HFFc6 (cell line): ENCODE measurements at regions not wholly inside any gene's neighbourhood (a gene's known extent, or its start where the extent isn't known, plus 50 kb on each side); places are given as distances from the start of the nearest gene placed in this dataset.

Experiments used
- DNase-seq: peaks from one replicate; pipeline ENCODE4 v3.0.0-alpha.2; 2018
- H3K27ac Mint-ChIP-seq: 2 replicates; pipeline ENCODE4 v1.8.0; 2020; ENCODE audit warnings: mild to moderate bottlenecking, mixed read lengths
- H3K27me3 Mint-ChIP-seq: 2 replicates; pipeline ENCODE4 v1.8.0; 2021; ENCODE audit warnings: mild to moderate bottlenecking, moderate library complexity, mixed read lengths; ENCODE audit not compliant: insufficient read depth
- H3K36me3 Mint-ChIP-seq: 2 replicates; pipeline ENCODE4 v1.8.0; 2021; ENCODE audit warnings: low read depth, mixed read lengths
- H3K4me1 Mint-ChIP-seq: 2 replicates; pipeline ENCODE4 v1.8.0; 2020; ENCODE audit warnings: low read depth, mixed read lengths
- H3K4me3 Mint-ChIP-seq: 2 replicates; pipeline ENCODE4 v1.8.0; 2020; ENCODE audit warnings: mild to moderate bottlenecking, moderate library complexity, mixed read lengths
- H3K9me3 Mint-ChIP-seq: 2 replicates; pipeline ENCODE4 v1.8.0; 2020; ENCODE audit warnings: mild to moderate bottlenecking, mixed read lengths
- CTCF ChIP-seq: fragments of 200-600 bp; sonication (generic); IDR thresholded peaks from 2 replicates; pipeline ENCODE4 v1.5.0; 2021; ENCODE audit warnings: antibody characterized with exemption, mild to moderate bottlenecking

DNA sequence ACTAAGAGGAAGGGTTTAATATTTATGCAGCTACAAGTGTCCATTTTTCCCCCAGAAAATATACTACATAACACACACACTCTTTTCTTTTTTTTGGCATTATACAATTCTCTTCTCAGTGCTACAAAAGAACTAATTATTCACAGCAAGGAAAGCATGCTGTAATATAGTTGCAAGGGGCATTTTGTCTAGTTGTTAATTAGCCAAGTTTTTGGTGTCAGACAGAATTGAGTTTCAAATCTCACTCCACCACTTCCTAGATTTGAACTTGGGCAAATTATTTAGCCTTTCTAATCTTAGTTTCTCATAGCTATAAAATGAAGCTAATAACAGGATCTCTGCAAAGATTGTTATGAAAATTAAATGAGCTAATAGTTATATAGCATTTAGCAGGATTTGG is 60.0 kb upstream of the VTCN1 start:
- TF ChIP-seq CTCF, result no peak
- no peaks in the 10 kb centered on the region for H3K36me3 Mint-ChIP-seq
- H3K4me1 Mint-ChIP-seq, result no peaks in the 10 kb centered on the region
- H3K27ac Mint-ChIP-seq, result no peak overlapping the region
- H3K27me3 Mint-ChIP-seq, result peaks cover 13% of the 10 kb centered on the region
- H3K9me3 Mint-ChIP-seq, result no peaks in the 10 kb centered on the region
- no peak overlapping the region for H3K4me3 Mint-ChIP-seq
- DNase-seq, result no peak

GRCh38 chr1:117268535-117269455 is 58.1 kb upstream of the VTCN1 start:
- peaks cover 13% of the 10 kb centered on the region for H3K27me3 Mint-ChIP-seq
- TF ChIP-seq CTCF, result no peak
- no peak for DNase-seq
- H3K27ac Mint-ChIP-seq, result no peak overlapping the region
- no peaks in the 10 kb centered on the region for H3K36me3 Mint-ChIP-seq
- H3K4me3 Mint-ChIP-seq, result no peak overlapping the region
- H3K9me3 Mint-ChIP-seq, result no peaks in the 10 kb centered on the region
- no peaks in the 10 kb centered on the region for H3K4me1 Mint-ChIP-seq

DNA sequence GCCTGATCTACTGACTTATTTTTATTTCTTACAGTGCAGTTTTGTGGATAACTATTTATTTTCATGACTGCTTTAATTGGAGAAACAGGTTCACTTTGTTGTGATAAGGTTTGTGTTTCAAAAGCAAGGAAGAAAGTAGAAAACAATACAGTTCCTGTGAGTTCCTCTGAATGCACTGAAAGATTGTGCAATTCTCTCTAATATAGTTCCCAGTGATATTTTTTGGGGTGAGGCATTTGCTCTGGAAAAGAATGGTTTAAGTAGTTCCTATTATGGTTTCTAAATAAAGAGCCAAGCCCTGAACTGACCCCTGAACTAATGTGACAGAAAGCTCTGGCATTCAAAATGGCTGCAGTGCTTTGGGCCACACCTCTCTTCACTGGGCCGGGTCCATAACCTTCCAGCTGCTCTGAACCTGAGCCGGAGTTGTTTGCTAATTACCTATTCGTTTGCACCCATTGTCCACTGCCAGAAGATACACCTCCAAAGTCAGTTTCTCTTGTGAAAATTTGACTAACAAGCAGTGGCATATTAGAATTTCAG is 56.6 kb upstream of the VTCN1 start:
- Mint-ChIP-seq H3K4me3 (no peak overlapping the region), H3K36me3 (no peaks in the 10 kb centered on the region), H3K4me1 (no peaks in the 10 kb centered on the region), H3K9me3 (no peaks in the 10 kb centered on the region), H3K27ac (no peak overlapping the region), H3K27me3 (peaks cover 17% of the 10 kb centered on the region)
- no peak for TF ChIP-seq CTCF
- no peak for DNase-seq

DNA sequence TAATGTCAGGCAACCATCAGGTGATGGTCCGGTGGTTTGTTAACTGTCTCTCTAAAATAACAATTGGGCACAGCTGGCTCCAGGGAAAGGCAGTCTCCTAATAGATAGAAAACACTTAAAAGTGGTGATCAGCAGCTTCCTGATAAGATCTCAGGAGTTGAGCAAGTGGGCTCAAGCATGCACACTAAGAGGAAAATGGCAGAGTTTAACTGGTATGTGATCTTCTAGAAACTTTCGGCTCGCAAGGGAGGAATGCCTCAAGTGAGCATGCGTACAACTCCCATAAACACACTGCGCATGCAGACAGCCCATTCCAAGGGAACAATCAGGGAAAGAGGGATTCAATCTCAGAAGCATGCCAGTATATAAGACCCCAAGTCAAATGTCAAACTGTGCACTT is 52.2 kb upstream of the VTCN1 start:
- no peak overlapping the region for H3K27ac Mint-ChIP-seq
- peaks cover 7% of the 10 kb centered on the region for H3K9me3 Mint-ChIP-seq
- peaks cover 12% of the 10 kb centered on the region for H3K27me3 Mint-ChIP-seq
- no peak for DNase-seq
- no peaks in the 10 kb centered on the region for H3K4me1 Mint-ChIP-seq
- H3K36me3 Mint-ChIP-seq, result no peaks in the 10 kb centered on the region
- no peak for TF ChIP-seq CTCF
- no peak overlapping the region for H3K4me3 Mint-ChIP-seq

GRCh38 chr1:117261424-117261785 is 50.7 kb upstream of the VTCN1 start:
- H3K36me3 Mint-ChIP-seq, result no peaks in the 10 kb centered on the region
- peaks cover 8% of the 10 kb centered on the region for H3K27me3 Mint-ChIP-seq
- no peak overlapping the region for H3K4me3 Mint-ChIP-seq
- H3K27ac Mint-ChIP-seq, result no peak overlapping the region
- no peak for TF ChIP-seq CTCF
- DNase-seq, result no peak
- no peaks in the 10 kb centered on the region for H3K4me1 Mint-ChIP-seq
- peaks cover 7% of the 10 kb centered on the region for H3K9me3 Mint-ChIP-seq
